Prostate gland (tissue), 2 donors: ENCODE measurements at regions not wholly inside any gene's neighbourhood (a gene's known extent, or its start where the extent isn't known, plus 50 kb on each side); places are given as distances from the start of the nearest gene placed in this dataset.

Experiments used
- POLR2A ChIP-seq: fragments of 450-650 bp; IDR thresholded peaks from one replicate; pipeline ENCODE4 v1.6.1; 2016; ENCODE audit warnings: antibody characterized with exemption, mild to moderate bottlenecking
- POLR2AphosphoS5 ChIP-seq: sonication (generic); formaldehyde crosslinking; IDR thresholded peaks from one replicate; pipeline ENCODE4 v1.6.1; 2017; ENCODE audit warnings: antibody characterized with exemption
- TF ChIP-seq, protein P1 (sequence below), 4 experiments: fragments of 200-600 bp in 2 of 4; fragments of 450-650 bp in 2 of 4; sonication (generic) in 2 of 4; IDR thresholded peaks; 1 replicate in 3 of 4; 2 replicates in 1 of 4; pipeline ENCODE4 v1.5.1; 2016 to 2019; ENCODE audit warnings: antibody characterized with exemption in 4 of 4, mild to moderate bottlenecking in 2 of 4, moderate library complexity in 2 of 4

DNA sequence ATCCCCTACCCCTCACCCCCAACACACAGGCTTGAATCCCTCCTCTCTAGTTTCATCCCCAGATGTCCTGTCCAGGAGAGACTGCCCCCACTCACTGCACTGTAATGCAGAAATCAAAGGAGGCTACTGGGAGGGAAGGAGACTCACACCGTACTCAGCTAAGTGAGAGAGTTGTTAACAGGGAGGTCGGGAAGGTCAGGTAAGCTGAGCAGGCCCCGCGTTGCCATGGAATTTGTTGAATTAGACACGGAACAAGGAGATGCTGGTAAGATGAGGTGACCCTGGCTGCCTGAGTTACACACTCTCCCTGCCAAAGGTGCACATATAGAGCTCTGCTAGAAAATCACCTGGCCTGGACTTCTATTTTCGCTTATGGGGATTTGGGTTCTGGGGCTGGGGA lies 197.9 kb downstream of the NXPE2 start:
- TF ChIP-seq, protein P1, sequence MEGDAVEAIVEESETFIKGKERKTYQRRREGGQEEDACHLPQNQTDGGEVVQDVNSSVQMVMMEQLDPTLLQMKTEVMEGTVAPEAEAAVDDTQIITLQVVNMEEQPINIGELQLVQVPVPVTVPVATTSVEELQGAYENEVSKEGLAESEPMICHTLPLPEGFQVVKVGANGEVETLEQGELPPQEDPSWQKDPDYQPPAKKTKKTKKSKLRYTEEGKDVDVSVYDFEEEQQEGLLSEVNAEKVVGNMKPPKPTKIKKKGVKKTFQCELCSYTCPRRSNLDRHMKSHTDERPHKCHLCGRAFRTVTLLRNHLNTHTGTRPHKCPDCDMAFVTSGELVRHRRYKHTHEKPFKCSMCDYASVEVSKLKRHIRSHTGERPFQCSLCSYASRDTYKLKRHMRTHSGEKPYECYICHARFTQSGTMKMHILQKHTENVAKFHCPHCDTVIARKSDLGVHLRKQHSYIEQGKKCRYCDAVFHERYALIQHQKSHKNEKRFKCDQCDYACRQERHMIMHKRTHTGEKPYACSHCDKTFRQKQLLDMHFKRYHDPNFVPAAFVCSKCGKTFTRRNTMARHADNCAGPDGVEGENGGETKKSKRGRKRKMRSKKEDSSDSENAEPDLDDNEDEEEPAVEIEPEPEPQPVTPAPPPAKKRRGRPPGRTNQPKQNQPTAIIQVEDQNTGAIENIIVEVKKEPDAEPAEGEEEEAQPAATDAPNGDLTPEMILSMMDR (IDR thresholded peaks at IDR 0.05), result no peak
- TF ChIP-seq POLR2A (no peak), POLR2AphosphoS5 (no peak)
